A673 (cell line): ENCODE measurements at regions not wholly inside any gene's neighbourhood (a gene's known extent, or its start where the extent isn't known, plus 50 kb on each side); places are given as distances from the start of the nearest gene placed in this dataset.

Experiments
- BruUV-seq: library from RNA; stranded (reverse); fragments of 400-500 nt; replicated peaks from 2 replicates; lab custom pipeline; 2021; lab: Mats Ljungman, UMichigan
- CTCF ChIA-PET: fragments of 300-600 bp; sonication (Branson Sonifier 250); formaldehyde crosslinking; loops from one replicate; lab custom pipeline; 2022; ENCODE audit warnings: antibody characterized with exemption; lab: Charles Lee
- POLR2A ChIA-PET: fragments of 300-600 bp; sonication (Branson Sonifier 250); formaldehyde crosslinking; loops from one replicate; lab custom pipeline; 2022; ENCODE audit warnings: antibody characterized with exemption; ENCODE audit not compliant: low non-redundant PET; lab: Charles Lee
- DNase-seq: peaks from one replicate; pipeline ENCODE4 v3.0.0-alpha.2; 2015; ENCODE audit warnings: low spot score
- H3K27ac ChIP-seq: fragments of 200-600 bp; sonication (generic); 2 replicates; pipeline ENCODE4 v1.5.1; 2016; ENCODE audit warnings: mixed run types, low read depth, mild to moderate bottlenecking, mixed read lengths, antibody characterized with exemption, low read length; ENCODE audit not compliant: poor library complexity, severe bottlenecking
- H3K27me3 ChIP-seq: fragments of 200-600 bp; sonication (generic); replicated peaks from 2 replicates; pipeline ENCODE4 v1.6.1; 2017; ENCODE audit warnings: mixed run types, low read depth, mild to moderate bottlenecking, mixed read lengths, antibody characterized with exemption, low read length; ENCODE audit not compliant: insufficient read depth, poor library complexity
- H3K36me3 ChIP-seq: fragments of 200-600 bp; sonication (generic); 2 replicates; pipeline ENCODE4 v1.6.1; 2016; ENCODE audit warnings: mixed run types, mild to moderate bottlenecking, mixed read lengths, antibody characterized with exemption, low read length; ENCODE audit not compliant: insufficient read depth, poor library complexity, severe bottlenecking
- H3K4me1 ChIP-seq: fragments of 200-600 bp; sonication (generic); 2 replicates; pipeline ENCODE4 v1.6.1; 2017; ENCODE audit warnings: mixed run types, mild to moderate bottlenecking, mixed read lengths, antibody characterized with exemption, low read length; ENCODE audit not compliant: insufficient read depth, poor library complexity, severe bottlenecking
- H3K4me3 ChIP-seq: fragments of 200-600 bp; sonication (generic); 2 replicates; pipeline ENCODE4 v1.5.1; 2016; ENCODE audit warnings: low read depth, mixed run types, mild to moderate bottlenecking, mixed read lengths, low read length; ENCODE audit not compliant: poor library complexity, severe bottlenecking
- H3K9me3 ChIP-seq: fragments of 200-600 bp; sonication (generic); 2 replicates; pipeline ENCODE4 v1.6.1; 2016; ENCODE audit warnings: mixed run types, low read depth, mild to moderate bottlenecking, mixed read lengths, antibody characterized with exemption, low read length; ENCODE audit not compliant: poor library complexity, severe bottlenecking
- CTCF ChIP-seq: fragments of 300-800, 200-600 bp; sonication (generic); conservative IDR thresholded peaks from 2 replicates; pipeline ENCODE4 v1.5.1; 2017; ENCODE audit warnings: low read depth, mild to moderate bottlenecking, antibody characterized with exemption, low read length, moderate library complexity, mixed read lengths
- EZH2 ChIP-seq: fragments of 200-600 bp; sonication (generic); IDR thresholded peaks from 2 replicates; pipeline ENCODE4 v1.6.1; 2017; ENCODE audit warnings: borderline replicate concordance, low read depth, mild to moderate bottlenecking, mixed read lengths, antibody characterized with exemption, low read length; ENCODE audit not compliant: poor library complexity, severe bottlenecking
- intact Hi-C: fragments of 100-400 bp; cut with micrococcal nuclease; formaldehyde crosslinking; loops from one replicate; pipeline ENCODE4 v1.10.0; 2022; ENCODE audit not compliant: unreplicated experiment

- no peak overlapping the region for H3K27ac ChIP-seq
- no peaks in the 10 kb centered on the region for H3K27me3 ChIP-seq
- intact Hi-C loops, result no loop called here
- CTCF ChIA-PET, result no interaction called here
- H3K4me1 ChIP-seq, result no peaks in the 10 kb centered on the region
- H3K9me3 ChIP-seq, result no peaks in the 10 kb centered on the region
- no peak overlapping the region for H3K4me3 ChIP-seq
- no TSS peak for BruUV-seq
- DNase-seq, result no peak
- no peaks in the 10 kb centered on the region for H3K36me3 ChIP-seq
- POLR2A ChIA-PET, result no interaction called here
- TF ChIP-seq EZH2 (no peak), CTCF (no peak)
These were observed 95.3 kb upstream of the TPRG1 start for GRCh38 chr3:189076449-189076848.

- Histone ChIP-seq H3K36me3 (no peaks in the 10 kb centered on the region), H3K4me1 (no peaks in the 10 kb centered on the region), H3K9me3 (no peaks in the 10 kb centered on the region), H3K27me3 (no peaks in the 10 kb centered on the region), H3K27ac (no peak overlapping the region), H3K4me3 (no peak overlapping the region)
- TF ChIP-seq CTCF, result no peak
- ChIA-PET POLR2A (no interaction called here), CTCF (no interaction called here)
- no TSS peak for BruUV-seq
- intact Hi-C loops, result no loop called here
- no peak for DNase-seq
These were observed 91.0 kb upstream of the TPRG1 start for GRCh38 chr3:189080745-189081144.

DNA sequence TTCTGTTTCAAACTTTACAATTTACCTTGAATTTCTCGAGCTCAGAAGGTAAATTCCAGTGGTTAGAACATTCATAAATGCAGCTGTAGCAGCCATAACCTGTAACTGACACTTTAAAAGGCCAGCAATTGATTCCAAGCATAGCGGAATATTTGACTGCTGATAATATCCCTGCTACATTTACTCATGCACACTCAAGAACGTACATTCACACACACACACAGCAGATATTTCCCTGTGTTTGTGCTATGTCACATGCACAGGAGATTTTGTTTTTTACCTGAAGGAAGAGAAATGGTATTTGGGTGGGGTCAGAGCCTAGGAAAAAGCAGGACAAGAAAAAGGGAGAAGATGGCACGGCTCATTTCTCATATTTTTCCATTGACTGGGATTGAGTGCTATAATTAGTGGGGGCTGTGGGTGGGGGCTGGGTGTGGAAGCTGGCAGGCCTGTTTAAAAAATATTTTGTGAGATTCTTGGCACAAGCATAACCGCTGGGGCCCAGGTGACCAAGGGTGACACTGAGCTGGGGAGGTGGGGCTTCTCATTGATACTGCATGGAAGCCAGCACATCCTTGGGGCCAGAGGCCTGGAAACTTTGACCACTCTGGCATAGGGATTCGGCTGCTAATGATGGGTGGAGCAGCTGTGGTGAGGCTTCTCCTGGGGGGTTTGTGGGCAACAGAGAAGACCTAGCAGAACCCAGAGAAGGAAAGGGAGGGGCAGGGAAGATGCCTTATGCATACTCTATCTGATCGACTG lies 88.9 kb upstream of the TPRG1 start:
- no TSS peak for BruUV-seq
- CTCF ChIA-PET, result no interaction called here
- POLR2A ChIA-PET, result no interaction called here

More for the DNA sequence above, 88.9 kb upstream of the TPRG1 start:
- Histone ChIP-seq H3K9me3 (no peaks in the 10 kb centered on the region), H3K36me3 (no peaks in the 10 kb centered on the region), H3K27me3 (no peaks in the 10 kb centered on the region), H3K27ac (no peak overlapping the region), H3K4me3 (no peak overlapping the region), H3K4me1 (no peaks in the 10 kb centered on the region)
- intact Hi-C loops, result no loop called here
- DNase-seq, result no peak
- TF ChIP-seq EZH2 (no peak), CTCF (no peak)
